ENCODE measurements at regions not wholly inside any gene's neighbourhood (a gene's known extent, or its start where the extent isn't known, plus 50 kb on each side); places are given as distances from the start of the nearest gene placed in this dataset.

DNA sequence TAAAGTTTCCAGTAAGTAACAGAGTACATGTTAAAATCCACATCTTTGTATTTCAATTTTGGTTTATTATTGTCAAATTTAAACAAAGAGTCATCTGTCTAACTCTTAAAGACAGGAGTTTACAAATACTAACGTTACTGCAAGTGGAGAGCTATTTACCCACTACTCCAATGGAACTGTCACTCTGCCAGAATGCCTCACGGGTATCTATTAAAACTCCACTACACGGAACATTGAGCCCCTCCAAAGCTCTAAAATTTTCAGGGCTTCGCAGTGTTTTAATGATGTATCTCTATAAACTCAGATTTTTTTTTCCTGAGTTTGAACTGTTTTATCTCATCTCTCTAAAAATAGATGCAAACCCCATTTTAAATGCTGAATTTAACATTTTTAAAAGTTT, 388.7 kb upstream of the SEMA3A start:
- TF ChIP-seq CTCF (IDR thresholded peaks at IDR 0.05; ENCODE audit: poor library complexity) (no peak), EZH2 (IDR thresholded peaks at IDR 0.05; ENCODE audit: borderline replicate concordance) (no peak)
